Calu3 (cell line): ENCODE measurements at regions not wholly inside any gene's neighbourhood (a gene's known extent, or its start where the extent isn't known, plus 50 kb on each side); places are given as distances from the start of the nearest gene placed in this dataset.

Experiments
- BruUV-seq: library from RNA; stranded (reverse); fragments of 400-500 nt; replicated peaks from 2 replicates; lab custom pipeline; 2021; lab: Mats Ljungman, UMichigan
- CTCF ChIA-PET: fragments of 300-600 bp; sonication (Branson Sonifier 250); formaldehyde crosslinking; loops from one replicate; lab custom pipeline; 2022; ENCODE audit warnings: antibody characterized with exemption; lab: Charles Lee
- DNase-seq: peaks from one replicate; pipeline ENCODE4 v3.0.0; 2022
- H3K27ac Mint-ChIP-seq: one replicate; pipeline ENCODE4 v1.8.0; 2022; ENCODE audit warnings: mixed read lengths; ENCODE audit not compliant: unreplicated experiment
- H3K27me3 Mint-ChIP-seq: one replicate; pipeline ENCODE4 v1.8.0; 2022; ENCODE audit warnings: mixed read lengths; ENCODE audit not compliant: unreplicated experiment
- H3K36me3 Mint-ChIP-seq: one replicate; pipeline ENCODE4 v1.8.0; 2022; ENCODE audit warnings: mild to moderate bottlenecking, moderate library complexity, mixed read lengths; ENCODE audit not compliant: insufficient read depth, unreplicated experiment
- H3K4me1 Mint-ChIP-seq: one replicate; pipeline ENCODE4 v1.8.0; 2022; ENCODE audit warnings: mild to moderate bottlenecking, low read depth, mixed read lengths; ENCODE audit not compliant: unreplicated experiment
- H3K4me3 Mint-ChIP-seq: one replicate; pipeline ENCODE4 v1.8.0; 2022; ENCODE audit warnings: mild to moderate bottlenecking, low read depth, moderate library complexity, mixed read lengths; ENCODE audit not compliant: unreplicated experiment
- H3K9me3 Mint-ChIP-seq: one replicate; pipeline ENCODE4 v1.8.0; 2022; ENCODE audit warnings: low read depth, mixed read lengths; ENCODE audit not compliant: unreplicated experiment
- intact Hi-C: fragments of 100-400 bp; cut with micrococcal nuclease; formaldehyde crosslinking; loops from one replicate; pipeline ENCODE4 v1.10.0; 2022; ENCODE audit not compliant: unreplicated experiment
- TF ChIP-seq, protein P1 (sequence below): fragments of 200-600 bp; IDR thresholded peaks from one replicate; pipeline ENCODE4 v1.8.0; 2022; ENCODE audit warnings: antibody characterized with exemption; ENCODE audit not compliant: unreplicated experiment

DNA sequence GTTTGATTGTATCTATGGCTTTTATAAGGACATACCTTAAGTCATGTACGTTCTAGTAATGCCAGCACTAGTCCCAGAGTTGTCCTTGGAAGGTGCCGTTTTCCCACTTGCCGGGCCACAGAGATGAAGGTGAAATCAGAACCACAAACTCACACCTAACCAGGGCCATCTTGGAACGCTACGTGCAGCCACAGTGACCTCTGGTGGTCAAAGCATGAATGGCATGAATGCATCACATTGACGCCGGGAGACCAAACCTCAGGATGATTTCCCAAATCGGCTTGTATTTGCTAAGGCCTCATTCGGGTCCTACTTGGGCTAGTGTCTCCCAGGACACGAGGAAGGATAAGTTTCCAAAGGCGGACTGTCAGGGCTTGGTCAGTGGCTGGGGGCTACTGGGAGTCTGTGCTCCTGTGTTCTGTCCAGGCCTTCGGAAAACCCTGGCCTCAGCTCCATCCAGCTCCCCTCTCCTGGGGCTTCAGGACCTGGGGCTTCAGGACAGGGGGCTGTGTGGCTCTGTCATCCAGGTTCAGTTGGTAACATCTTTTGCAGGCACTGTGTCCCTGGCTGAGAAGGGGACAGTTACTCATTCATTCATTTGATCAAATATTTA lies 260.5 kb downstream of the PRDM2 start:
- DNase-seq, result peak; percentile 56

DNA sequence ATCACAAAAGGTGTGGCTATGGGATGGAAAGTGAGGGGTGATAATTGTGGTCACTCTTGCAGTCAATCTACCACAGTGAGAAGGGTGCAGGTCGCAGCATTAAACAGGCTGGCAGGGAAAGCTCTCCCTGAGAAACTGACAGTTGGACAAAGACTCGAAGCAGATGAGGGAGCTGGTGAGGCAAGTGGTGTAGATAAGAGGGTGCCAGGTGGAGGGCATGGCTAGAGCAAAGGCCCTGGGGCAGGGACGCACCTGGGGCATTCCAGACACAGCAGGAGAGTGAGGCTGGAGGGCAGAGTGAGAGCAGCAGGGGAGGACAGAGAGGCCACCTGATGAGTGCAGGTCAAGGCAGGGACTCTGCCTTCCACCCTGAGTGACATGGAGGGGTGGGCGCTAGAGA lies 264.8 kb downstream of the PRDM2 start:
- H3K9me3 Mint-ChIP-seq, result no peaks in the 10 kb centered on the region
- H3K4me3 Mint-ChIP-seq, result no peak overlapping the region
- no peaks in the 10 kb centered on the region for H3K4me1 Mint-ChIP-seq
- CTCF ChIA-PET, result no interaction called here
- TF ChIP-seq, protein P1, sequence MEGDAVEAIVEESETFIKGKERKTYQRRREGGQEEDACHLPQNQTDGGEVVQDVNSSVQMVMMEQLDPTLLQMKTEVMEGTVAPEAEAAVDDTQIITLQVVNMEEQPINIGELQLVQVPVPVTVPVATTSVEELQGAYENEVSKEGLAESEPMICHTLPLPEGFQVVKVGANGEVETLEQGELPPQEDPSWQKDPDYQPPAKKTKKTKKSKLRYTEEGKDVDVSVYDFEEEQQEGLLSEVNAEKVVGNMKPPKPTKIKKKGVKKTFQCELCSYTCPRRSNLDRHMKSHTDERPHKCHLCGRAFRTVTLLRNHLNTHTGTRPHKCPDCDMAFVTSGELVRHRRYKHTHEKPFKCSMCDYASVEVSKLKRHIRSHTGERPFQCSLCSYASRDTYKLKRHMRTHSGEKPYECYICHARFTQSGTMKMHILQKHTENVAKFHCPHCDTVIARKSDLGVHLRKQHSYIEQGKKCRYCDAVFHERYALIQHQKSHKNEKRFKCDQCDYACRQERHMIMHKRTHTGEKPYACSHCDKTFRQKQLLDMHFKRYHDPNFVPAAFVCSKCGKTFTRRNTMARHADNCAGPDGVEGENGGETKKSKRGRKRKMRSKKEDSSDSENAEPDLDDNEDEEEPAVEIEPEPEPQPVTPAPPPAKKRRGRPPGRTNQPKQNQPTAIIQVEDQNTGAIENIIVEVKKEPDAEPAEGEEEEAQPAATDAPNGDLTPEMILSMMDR, result no peak
- peaks cover 11% of the 10 kb centered on the region for H3K27me3 Mint-ChIP-seq
- no peaks in the 10 kb centered on the region for H3K36me3 Mint-ChIP-seq
- BruUV-seq, result no TSS peak
- H3K27ac Mint-ChIP-seq, result no peak overlapping the region
- no peak for DNase-seq
- intact Hi-C loops, result loop anchor here (5.0 kb wide), 1 partner anchor 607 kb away; no protein-coding TSS in a partner anchor

More for the DNA sequence above, 260.5 kb downstream of the PRDM2 start:
- Mint-ChIP-seq H3K27me3 (peaks cover 24% of the 10 kb centered on the region), H3K9me3 (no peaks in the 10 kb centered on the region), H3K4me3 (no peak overlapping the region), H3K4me1 (no peaks in the 10 kb centered on the region), H3K27ac (no peak overlapping the region), H3K36me3 (no peaks in the 10 kb centered on the region)
- TF ChIP-seq, protein P1, result peak; percentile 72
- CTCF ChIA-PET, result interaction anchor here (0.6 kb wide), 1 partner anchor 371 kb away, joined by 3 read pairs; no protein-coding TSS in a partner anchor
- intact Hi-C loops, result loop anchor here (1.0 to 5.0 kb wide), 2 partner anchors 295 to 603 kb away; no protein-coding TSS in a partner anchor
- no TSS peak for BruUV-seq

DNA sequence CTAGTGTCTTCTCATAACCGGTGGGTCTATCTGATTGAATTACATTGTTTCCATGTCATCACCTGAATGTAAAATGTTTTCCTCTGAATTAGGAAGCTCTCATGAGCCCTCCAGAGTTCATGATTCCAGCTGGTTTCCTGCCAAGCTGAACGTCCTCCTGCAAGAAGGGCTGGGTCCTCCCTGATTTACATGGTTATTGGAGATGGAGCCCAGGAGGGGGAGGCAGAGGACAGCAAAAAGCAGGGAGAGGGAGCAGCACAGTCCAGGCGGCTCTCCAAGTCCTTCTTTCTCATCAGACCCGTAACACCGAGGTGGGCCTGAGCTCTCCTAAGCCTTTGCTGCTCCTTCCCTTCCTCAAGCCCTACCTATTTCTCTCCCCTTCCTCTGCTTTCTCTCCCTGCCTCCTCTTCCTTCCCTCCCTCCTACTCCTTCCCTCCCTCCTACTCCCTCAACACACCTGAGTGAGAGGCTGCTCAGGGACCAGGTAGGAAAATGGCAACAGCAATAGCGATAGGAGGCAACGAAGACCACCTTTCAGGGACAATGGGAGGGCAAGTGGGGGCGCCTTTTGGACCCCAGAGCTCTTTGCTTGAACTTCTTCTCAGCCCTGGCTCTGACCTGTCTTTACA lies 265.9 kb downstream of the PRDM2 start:
- intact Hi-C loops, result no loop called here
- Mint-ChIP-seq H3K36me3 (no peaks in the 10 kb centered on the region), H3K27ac (no peak overlapping the region), H3K27me3 (peaks cover 11% of the 10 kb centered on the region), H3K4me3 (no peak overlapping the region), H3K9me3 (no peaks in the 10 kb centered on the region), H3K4me1 (no peaks in the 10 kb centered on the region)
- TF ChIP-seq, protein P1, result no peak
- CTCF ChIA-PET, result no interaction called here
- DNase-seq, result peak; percentile 32
- no TSS peak for BruUV-seq

DNA sequence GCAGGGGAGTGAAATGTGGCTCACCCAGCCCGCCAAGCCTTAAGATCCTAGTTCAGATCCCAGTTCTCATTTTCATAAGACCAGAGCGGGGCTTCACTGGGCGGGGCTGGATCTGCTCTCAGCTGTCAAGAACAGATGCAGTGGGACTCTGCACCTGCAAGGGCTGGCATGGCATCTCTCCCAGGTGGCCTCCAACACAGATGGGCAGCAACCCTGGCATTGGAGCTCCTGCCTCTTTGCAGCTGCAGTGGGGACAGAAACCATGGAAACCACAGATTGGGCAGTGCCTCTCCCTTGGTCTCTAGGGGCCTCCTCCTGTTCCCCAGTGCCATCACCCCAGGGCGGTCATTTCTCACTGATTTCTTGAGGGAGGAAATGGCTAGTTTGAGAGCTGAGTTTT lies 267.7 kb downstream of the PRDM2 start:
- H3K4me3 Mint-ChIP-seq, result no peak overlapping the region
- no peaks in the 10 kb centered on the region for H3K9me3 Mint-ChIP-seq
- no peaks in the 10 kb centered on the region for H3K36me3 Mint-ChIP-seq
- CTCF ChIA-PET, result no interaction called here
- TF ChIP-seq, protein P1, result no peak
- no peak for DNase-seq
- no peaks in the 10 kb centered on the region for H3K4me1 Mint-ChIP-seq
- BruUV-seq, result no TSS peak
- no peak overlapping the region for H3K27ac Mint-ChIP-seq
- intact Hi-C loops, result no loop called here
- H3K27me3 Mint-ChIP-seq, result peaks cover 5% of the 10 kb centered on the region
